ENCODE measurements at regions not wholly inside any gene's neighbourhood (a gene's known extent, or its start where the extent isn't known, plus 50 kb on each side); places are given as distances from the start of the nearest gene placed in this dataset.

GRCh38 chr12:87853448-87854003, 175.7 kb downstream of the C12orf50 start:
- Histone ChIP-seq H3K4me3 (no peak overlapping the region), H3K27me3 (no peaks in the 10 kb centered on the region), H3K4me1 (no peaks in the 10 kb centered on the region), H3K27ac (no peak overlapping the region), H3K9ac (ENCODE audit: low read depth in 2 of 2, low read length in 2 of 2) (no peak overlapping the region), H3K9me3 (no peaks in the 10 kb centered on the region), H3K36me3 (no peaks in the 10 kb centered on the region)
- intact Hi-C loops (cut with DNase I), result no loop called here
- no peak for TF ChIP-seq CTCF (IDR thresholded peaks at IDR 0.05)
- no peak for DNase-seq

- TF ChIP-seq CTCF (IDR thresholded peaks at IDR 0.05), result no peak
- no peak overlapping the region for H3K9ac ChIP-seq (ENCODE audit: low read depth in 2 of 2, low read length in 2 of 2)
- intact Hi-C loops (cut with DNase I), result no loop called here
- H3K27ac ChIP-seq, result no peak overlapping the region
- no peak for DNase-seq
- H3K27me3 ChIP-seq, result no peaks in the 10 kb centered on the region
- no peaks in the 10 kb centered on the region for H3K4me1 ChIP-seq
- H3K36me3 ChIP-seq, result no peaks in the 10 kb centered on the region
- no peaks in the 10 kb centered on the region for H3K9me3 ChIP-seq
- H3K4me3 ChIP-seq, result no peak overlapping the region
Observed at GRCh38 chr12:87849074-87849473, 180.1 kb downstream of the C12orf50 start.

- Histone ChIP-seq H3K36me3 (no peaks in the 10 kb centered on the region), H3K4me3 (no peak overlapping the region), H3K9me3 (no peaks in the 10 kb centered on the region), H3K27ac (no peak overlapping the region), H3K4me1 (no peaks in the 10 kb centered on the region), H3K9ac (ENCODE audit: low read depth in 2 of 2, low read length in 2 of 2) (no peak overlapping the region), H3K27me3 (no peaks in the 10 kb centered on the region)
- DNase-seq, result peak; percentile 18
- TF ChIP-seq CTCF (IDR thresholded peaks at IDR 0.05), result peak; percentile 72
- intact Hi-C loops (cut with DNase I), result no loop called here
Observed at GRCh38 chr12:87848248-87848868, 180.8 kb downstream of the C12orf50 start.

GRCh38 chr12:87847147-87847546, 182.1 kb downstream of the C12orf50 start:
- Histone ChIP-seq H3K4me3 (no peak overlapping the region), H3K9me3 (no peaks in the 10 kb centered on the region), H3K27me3 (no peaks in the 10 kb centered on the region), H3K27ac (no peak overlapping the region), H3K4me1 (no peaks in the 10 kb centered on the region), H3K9ac (ENCODE audit: low read depth in 2 of 2, low read length in 2 of 2) (no peak overlapping the region), H3K36me3 (no peaks in the 10 kb centered on the region)
- TF ChIP-seq CTCF (IDR thresholded peaks at IDR 0.05), result no peak
- DNase-seq, result no peak
- intact Hi-C loops (cut with DNase I), result no loop called here

GRCh38 chr12:87846045-87846444, 183.2 kb downstream of the C12orf50 start:
- no peak overlapping the region for H3K4me3 ChIP-seq
- no peaks in the 10 kb centered on the region for H3K27me3 ChIP-seq
- H3K4me1 ChIP-seq, result no peaks in the 10 kb centered on the region
- DNase-seq, result no peak
- no peak overlapping the region for H3K9ac ChIP-seq (ENCODE audit: low read depth in 2 of 2, low read length in 2 of 2)
- H3K36me3 ChIP-seq, result no peaks in the 10 kb centered on the region
- H3K27ac ChIP-seq, result no peak overlapping the region
- no peak for TF ChIP-seq CTCF (IDR thresholded peaks at IDR 0.05)
- intact Hi-C loops (cut with DNase I), result no loop called here
- H3K9me3 ChIP-seq, result no peaks in the 10 kb centered on the region
